Endodermal cell (in vitro differentiated cells): ENCODE measurements at regions not wholly inside any gene's neighbourhood (a gene's known extent, or its start where the extent isn't known, plus 50 kb on each side); places are given as distances from the start of the nearest gene placed in this dataset.

ENCODE experiments used
- DNase-seq: peaks from one replicate; pipeline ENCODE4 v3.0.0-alpha.2; 2017
- H3K27ac ChIP-seq: 2 replicates; pipeline ENCODE4 v1.5.1; 2013; ENCODE audit warnings: mild to moderate bottlenecking, low read depth, low read length, moderate library complexity
- H3K27me3 ChIP-seq: 2 replicates; pipeline ENCODE4 v1.6.1; 2013; ENCODE audit warnings: mild to moderate bottlenecking, low read length, moderate library complexity; ENCODE audit not compliant: insufficient read depth, control insufficient read depth, poor library complexity, severe bottlenecking
- H3K36me3 ChIP-seq: 2 replicates; pipeline ENCODE4 v1.7.0; 2013; ENCODE audit warnings: mild to moderate bottlenecking, low read length, moderate library complexity; ENCODE audit not compliant: control insufficient read depth, insufficient read depth
- H3K4me1 ChIP-seq: one replicate; pipeline ENCODE4 v1.7.0; 2013; ENCODE audit warnings: low read length; ENCODE audit not compliant: control insufficient read depth, insufficient read depth
- H3K4me3 ChIP-seq: 2 replicates; pipeline ENCODE4 v1.5.1; 2013; ENCODE audit warnings: mild to moderate bottlenecking, low read length, moderate library complexity
- H3K9ac ChIP-seq: 2 replicates; pipeline ENCODE4 v1.6.1; 2013; ENCODE audit warnings: mild to moderate bottlenecking, low read length, moderate library complexity; ENCODE audit not compliant: poor library complexity, severe bottlenecking; ENCODE audit errors: extremely low read depth
- H3K9me3 ChIP-seq: 2 replicates; pipeline ENCODE4 v1.6.1; 2013; ENCODE audit warnings: mild to moderate bottlenecking, low read length, moderate library complexity; ENCODE audit not compliant: control insufficient read depth
- H3K27ac Mint-ChIP-seq: 2 replicates; pipeline ENCODE4 v1.8.0; 2020; ENCODE audit warnings: mixed read lengths
- H3K27me3 Mint-ChIP-seq: 2 replicates; pipeline ENCODE4 v1.8.0; 2021; ENCODE audit warnings: mild to moderate bottlenecking, mixed read lengths; ENCODE audit not compliant: insufficient read depth
- H3K36me3 Mint-ChIP-seq: 2 replicates; pipeline ENCODE4 v1.8.0; 2020; ENCODE audit warnings: low read depth, mixed read lengths
- H3K4me1 Mint-ChIP-seq: 2 replicates; pipeline ENCODE4 v1.8.0; 2020; ENCODE audit warnings: mixed read lengths
- H3K4me3 Mint-ChIP-seq: 2 replicates; pipeline ENCODE4 v1.8.0; 2020; ENCODE audit warnings: mild to moderate bottlenecking, moderate library complexity, mixed read lengths
- H3K9me3 Mint-ChIP-seq: 2 replicates; pipeline ENCODE4 v1.8.0; 2020; ENCODE audit warnings: mild to moderate bottlenecking, mixed read lengths
- CTCF ChIP-seq: fragments of 200-600 bp; sonication (generic); conservative IDR thresholded peaks from 2 replicates; pipeline ENCODE4 v1.5.0; 2021; ENCODE audit warnings: antibody characterized with exemption, mild to moderate bottlenecking
- WGBS, 2 experiments: methylation state at CpG; one replicate each; pipeline versions ENCODE4 v1.1.5 to v1.1.7; 2013; ENCODE audit warnings: missing lambda C conversion rate in 2 of 2, mixed read lengths in 1 of 2; ENCODE audit not compliant: insufficient coverage in 1 of 2, insufficient read length in 1 of 2; 5-methylcytosine and 5-hydroxymethylcytosine counted together

GRCh38 chr13:72025836-72026235, 158.8 kb upstream of the DACH1 start:
- peaks cover 17% of the 10 kb centered on the region for H3K9me3 Mint-ChIP-seq
- TF ChIP-seq CTCF: no peak
- no peak for DNase-seq
- H3K4me1 Mint-ChIP-seq: no peaks in the 10 kb centered on the region
- no peak overlapping the region for H3K4me3 Mint-ChIP-seq
- no peaks in the 10 kb centered on the region for H3K36me3 ChIP-seq
- 95% methylated on average over 1 of the region's 1 CpG; no CpG with 5 or more reads in 1 of the 2 experiments for WGBS, 2 experiments
- H3K9ac ChIP-seq: no peak overlapping the region
- no peak overlapping the region for H3K27ac ChIP-seq
- no peaks in the 10 kb centered on the region for H3K4me1 ChIP-seq
- peaks cover 2% of the 10 kb centered on the region for H3K36me3 Mint-ChIP-seq
- peaks cover 25% of the 10 kb centered on the region for H3K9me3 ChIP-seq
- no peak overlapping the region for H3K27ac Mint-ChIP-seq
- no peaks in the 10 kb centered on the region for H3K27me3 Mint-ChIP-seq
- no peak overlapping the region for H3K4me3 ChIP-seq
- no peaks in the 10 kb centered on the region for H3K27me3 ChIP-seq

- Histone ChIP-seq H3K9me3 (peaks cover 8% of the 10 kb centered on the region), H3K4me1 (no peaks in the 10 kb centered on the region), H3K9ac (no peak overlapping the region), H3K27me3 (no peaks in the 10 kb centered on the region), H3K27ac (no peak overlapping the region), H3K36me3 (no peaks in the 10 kb centered on the region), H3K4me3 (no peak overlapping the region)
- 96 to 100% methylated on average over 2 to 6 of the region's 6 CpGs for WGBS, 2 experiments
- H3K27ac Mint-ChIP-seq: no peak overlapping the region
- no peaks in the 10 kb centered on the region for H3K36me3 Mint-ChIP-seq
- DNase-seq: no peak
- H3K9me3 Mint-ChIP-seq: peaks cover 4% of the 10 kb centered on the region
- no peak overlapping the region for H3K4me3 Mint-ChIP-seq
- H3K27me3 Mint-ChIP-seq: no peaks in the 10 kb centered on the region
- no peak for TF ChIP-seq CTCF
- no peaks in the 10 kb centered on the region for H3K4me1 Mint-ChIP-seq
Observed at GRCh38 chr13:72023895-72024294, 156.9 kb upstream of the DACH1 start.

GRCh38 chr13:72005455-72005854, 138.5 kb upstream of the DACH1 start:
- Histone ChIP-seq H3K9me3 (no peaks in the 10 kb centered on the region), H3K27me3 (no peaks in the 10 kb centered on the region), H3K27ac (no peak overlapping the region), H3K36me3 (no peaks in the 10 kb centered on the region), H3K9ac (no peak overlapping the region), H3K4me1 (no peaks in the 10 kb centered on the region), H3K4me3 (no peak overlapping the region)
- H3K4me1 Mint-ChIP-seq: no peaks in the 10 kb centered on the region
- H3K9me3 Mint-ChIP-seq: no peaks in the 10 kb centered on the region
- no peak overlapping the region for H3K4me3 Mint-ChIP-seq
- H3K36me3 Mint-ChIP-seq: no peaks in the 10 kb centered on the region
- DNase-seq: no peak
- H3K27me3 Mint-ChIP-seq: no peaks in the 10 kb centered on the region
- no peak overlapping the region for H3K27ac Mint-ChIP-seq
- TF ChIP-seq CTCF: no peak
